Stimulated activated CD4-positive, alpha-beta T cell treated with anti-CD3 and anti-CD28 coated beads, Interleukin-4, amount 100 ng/mL, for 1 hour (primary cell): ENCODE measurements at regions not wholly inside any gene's neighbourhood (a gene's known extent, or its start where the extent isn't known, plus 50 kb on each side); places are given as distances from the start of the nearest gene placed in this dataset.

ENCODE experiments used
- DNase-seq: peaks from one replicate; pipeline ENCODE4 v3.0.0-alpha.2; 2020

DNA sequence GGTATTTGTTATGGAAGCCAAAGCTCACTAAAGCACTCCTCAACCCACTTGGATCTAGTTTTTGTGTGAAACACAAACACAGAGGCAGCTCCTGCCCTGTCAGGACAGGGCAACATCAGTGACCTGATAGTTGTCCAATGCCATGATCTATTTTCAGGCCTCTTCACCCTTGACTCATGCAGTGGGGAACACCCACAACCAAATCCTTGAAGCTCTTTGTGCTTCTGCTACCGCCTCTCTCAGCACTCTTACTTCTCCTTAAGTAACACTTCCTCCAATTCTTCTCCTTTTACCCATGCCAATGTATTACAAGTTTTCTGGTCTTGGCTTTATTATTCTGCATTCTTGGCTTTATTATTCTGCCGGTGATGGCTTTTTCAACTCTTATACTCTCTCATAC, 425.3 kb downstream of the INHBA start:
- DNase-seq, result no peak

DNA sequence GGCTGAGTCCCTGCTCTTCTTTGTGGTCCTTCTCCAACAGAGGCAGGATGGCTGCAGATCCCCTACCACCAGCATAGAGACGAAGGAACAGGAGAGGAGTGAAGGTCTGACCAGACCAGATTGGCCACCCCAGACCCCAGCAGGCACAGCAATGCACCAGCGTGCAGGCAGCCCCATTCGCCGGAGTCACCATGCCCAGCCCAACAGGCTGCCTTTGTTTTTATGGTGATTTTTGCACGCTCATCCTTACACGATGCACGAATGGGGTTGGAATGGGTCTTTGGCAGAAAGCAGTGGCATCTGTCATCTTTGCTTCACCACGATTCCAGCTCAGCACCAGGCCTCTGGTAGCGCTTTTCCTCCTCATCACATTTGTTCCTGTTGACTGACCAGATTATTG, 427.6 kb downstream of the INHBA start:
- no peak for DNase-seq

DNA sequence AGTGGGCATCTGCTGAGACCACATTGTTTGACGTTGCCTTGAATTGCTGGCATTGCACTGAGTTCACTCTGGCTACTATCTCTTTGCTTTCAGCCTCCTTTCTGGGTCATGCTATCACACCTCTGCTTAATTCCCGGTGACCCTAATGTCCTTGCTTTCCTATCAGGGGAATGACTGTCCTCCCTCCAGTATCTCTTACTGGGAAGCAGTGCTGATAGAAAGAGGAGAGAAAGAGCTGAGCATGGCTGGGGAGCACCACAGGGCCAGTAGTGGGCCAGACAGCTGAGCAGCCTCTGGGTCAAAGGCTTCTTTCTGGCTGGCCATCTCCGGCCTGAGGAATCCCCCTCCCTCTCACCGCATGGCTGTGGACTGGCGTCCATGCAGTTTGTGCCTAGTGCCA, 428.7 kb downstream of the INHBA start:
- no peak for DNase-seq

DNA sequence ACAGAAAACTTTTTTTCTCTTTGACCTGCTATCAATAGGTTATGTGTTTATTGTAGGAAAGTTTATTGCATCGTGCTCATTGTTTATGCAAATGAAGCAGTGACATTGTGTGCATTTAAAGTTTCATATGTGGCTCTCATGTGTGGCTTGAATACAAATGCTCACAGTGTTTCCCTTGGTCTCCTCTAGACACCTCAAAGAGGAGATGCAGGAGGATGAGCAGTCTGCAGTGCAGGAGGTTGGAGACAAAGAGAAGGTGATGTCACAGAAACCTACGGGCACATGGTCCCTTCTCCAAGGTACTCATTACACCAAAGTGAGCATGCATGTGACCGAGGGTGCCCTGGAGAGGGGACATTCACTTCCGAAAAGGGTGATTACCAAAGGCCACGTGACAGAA, 430.2 kb downstream of the INHBA start:
- no peak for DNase-seq

DNA sequence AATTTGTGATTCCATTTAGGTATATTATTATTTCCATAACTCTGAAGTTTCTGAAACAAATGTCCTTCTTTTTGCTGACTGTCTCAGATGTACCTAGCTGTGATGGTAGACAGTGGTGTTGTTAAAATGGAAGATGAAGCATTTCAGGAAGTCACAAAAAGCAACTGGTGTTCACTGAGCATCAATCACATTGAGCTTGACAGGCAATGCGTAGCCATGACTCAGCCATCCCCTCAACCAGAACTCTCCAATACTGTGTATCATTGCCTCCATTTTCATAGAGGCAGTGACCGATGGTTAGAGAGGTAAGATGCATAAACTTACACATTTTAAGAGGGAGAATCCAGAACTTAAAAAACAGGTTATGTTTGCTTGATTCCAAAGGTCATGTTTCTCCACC, 434.0 kb downstream of the INHBA start:
- DNase-seq, result no peak

DNA sequence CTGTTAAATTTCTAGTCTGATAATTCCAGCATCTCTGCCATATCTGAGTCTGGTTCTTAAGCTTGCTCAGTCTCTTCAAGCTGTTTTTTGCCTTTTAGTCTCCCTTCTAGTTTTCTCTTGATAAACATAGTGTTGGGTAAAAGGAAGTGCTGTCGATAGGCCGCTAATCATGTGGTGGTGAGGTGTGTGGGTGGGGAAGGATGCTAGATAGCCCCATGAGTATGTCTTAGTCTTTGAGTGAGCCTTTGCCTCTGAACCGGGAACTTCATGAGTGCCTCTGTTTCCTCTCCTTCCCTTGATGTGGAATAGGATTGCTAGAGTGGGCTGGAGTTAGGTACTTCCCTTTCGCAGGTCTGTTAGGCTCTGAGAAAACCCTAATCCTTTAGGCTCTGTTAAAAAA, 441.8 kb downstream of the INHBA start:
- no peak for DNase-seq

DNA sequence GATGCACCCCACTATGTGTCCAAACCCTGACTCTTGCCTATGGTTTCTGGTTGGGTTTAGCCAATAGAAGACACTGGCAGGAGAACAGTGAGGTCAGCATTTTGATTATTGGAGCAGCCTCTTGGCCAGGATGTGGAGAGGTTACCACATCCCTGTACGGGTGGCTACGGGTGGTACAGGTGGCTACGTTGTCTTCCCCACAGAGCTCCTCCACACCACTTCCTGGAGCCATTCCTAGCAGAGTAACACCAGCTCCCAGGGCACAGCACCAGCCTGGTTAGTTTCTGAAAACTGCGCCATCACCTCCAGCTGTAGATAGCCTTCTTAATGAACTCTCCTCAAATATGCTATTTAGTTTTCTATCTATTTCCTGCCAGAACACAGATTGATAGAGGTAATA, 445.2 kb downstream of the INHBA start:
- no peak for DNase-seq

DNA sequence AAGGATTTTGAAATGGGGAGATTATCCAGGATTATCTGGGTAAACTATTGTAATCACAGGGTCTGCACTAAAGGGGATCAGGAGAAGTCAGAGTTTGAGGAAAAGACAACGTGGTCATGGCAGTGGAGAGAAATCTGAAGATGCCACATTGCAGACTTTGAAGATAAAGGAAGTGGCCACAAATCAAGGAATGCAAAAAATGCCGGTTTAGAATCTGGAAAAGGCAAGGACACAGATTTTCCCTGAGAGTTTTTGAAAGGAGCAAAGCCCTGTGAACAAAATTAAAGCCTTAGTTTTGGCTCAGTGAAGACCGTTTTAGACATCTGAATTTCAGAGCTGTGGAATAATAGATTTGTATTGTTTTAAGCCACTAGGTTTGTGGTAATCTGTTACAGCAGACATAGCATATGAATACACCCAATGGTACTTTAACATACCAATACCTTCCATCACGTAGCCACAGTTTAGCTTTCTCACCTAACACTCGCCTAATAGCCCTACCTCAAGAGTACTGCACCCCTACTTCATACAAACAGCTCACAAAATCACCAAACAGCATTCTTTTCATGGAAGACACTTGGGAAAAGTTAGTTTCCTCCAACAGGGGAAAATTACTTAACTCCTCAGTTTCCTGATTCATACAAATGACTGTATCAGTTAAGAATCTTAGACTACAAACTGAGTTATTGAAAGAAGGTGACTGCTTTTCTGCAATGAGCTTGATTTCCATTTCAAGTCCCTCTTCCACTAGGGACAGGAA, 446.5 kb downstream of the INHBA start:
- no peak for DNase-seq

DNA sequence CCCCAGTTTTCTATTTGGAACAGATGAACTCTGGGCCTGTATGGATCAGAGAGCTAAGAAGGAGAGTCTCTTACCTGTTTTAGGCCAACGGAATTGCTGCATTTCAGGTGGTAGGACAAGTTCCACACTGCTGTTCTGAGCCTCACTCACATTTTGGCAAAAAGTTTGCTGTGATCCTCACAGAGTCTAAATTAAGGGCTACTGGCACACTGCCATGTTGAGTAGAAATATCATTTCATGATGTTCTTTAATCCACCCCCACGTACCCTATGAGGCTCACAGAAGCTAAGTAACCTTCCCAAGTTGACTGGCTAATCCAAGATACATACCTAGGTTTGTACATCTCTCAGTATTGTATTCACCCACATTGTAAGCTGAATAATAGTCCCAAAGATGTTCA, 447.2 kb downstream of the INHBA start:
- no peak for DNase-seq

DNA sequence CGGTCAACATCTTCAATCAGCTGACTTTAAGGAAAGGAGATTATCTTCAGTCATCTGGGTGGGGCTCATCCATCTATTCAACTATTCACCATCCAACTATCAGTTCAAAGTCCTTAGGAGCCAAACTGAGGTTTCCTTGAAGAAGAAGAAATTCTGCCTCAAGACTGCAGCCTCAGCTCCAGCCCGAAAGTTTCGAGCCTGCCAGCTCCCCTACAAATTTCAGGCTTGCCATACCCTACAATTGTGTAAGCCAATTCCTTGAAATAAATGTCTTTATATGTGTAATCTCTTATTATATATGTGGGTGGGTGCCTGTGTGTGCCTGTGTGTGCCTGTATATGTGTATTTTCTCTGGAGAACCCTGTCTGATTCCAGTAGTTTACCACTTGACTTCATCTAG, 447.8 kb downstream of the INHBA start:
- DNase-seq, result no peak

DNA sequence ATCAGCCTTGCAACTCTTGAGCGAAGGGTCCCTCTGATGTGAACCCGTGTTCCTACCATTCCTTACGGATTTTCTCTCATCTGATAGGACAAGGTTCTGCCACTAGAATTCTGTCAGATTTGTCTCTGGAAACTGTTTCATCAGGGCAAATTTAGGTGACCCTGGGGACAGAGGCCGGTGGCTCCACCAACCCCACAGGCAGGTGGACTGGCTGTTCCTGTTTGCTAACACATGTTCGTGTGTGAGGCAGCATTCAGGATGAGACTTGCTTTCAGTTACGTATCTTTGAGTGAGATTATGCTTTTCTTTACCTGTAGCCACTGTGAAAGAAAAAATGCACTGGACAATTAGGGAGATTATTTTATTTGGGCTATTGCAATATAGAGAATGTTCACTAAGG, 449.9 kb downstream of the INHBA start:
- DNase-seq, result no peak

DNA sequence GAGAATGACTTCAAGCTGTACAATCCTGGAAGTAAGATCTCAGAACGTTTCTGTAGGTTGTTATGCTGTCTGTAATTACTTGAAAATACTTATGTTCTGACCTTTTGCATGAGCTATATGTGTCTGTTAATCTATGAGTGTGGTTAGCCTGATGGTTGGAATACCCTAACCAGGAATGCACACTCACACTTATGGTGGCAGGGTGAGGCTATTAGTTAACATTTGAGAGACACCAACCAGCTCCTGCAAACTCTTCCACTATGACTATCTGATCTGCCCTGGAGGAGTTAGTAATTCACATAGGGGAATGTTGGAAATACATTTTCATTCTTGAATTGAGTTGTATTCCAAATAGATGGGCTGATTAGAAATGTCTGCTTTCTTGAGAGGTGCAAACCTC, 450.3 kb downstream of the INHBA start:
- no peak for DNase-seq

DNA sequence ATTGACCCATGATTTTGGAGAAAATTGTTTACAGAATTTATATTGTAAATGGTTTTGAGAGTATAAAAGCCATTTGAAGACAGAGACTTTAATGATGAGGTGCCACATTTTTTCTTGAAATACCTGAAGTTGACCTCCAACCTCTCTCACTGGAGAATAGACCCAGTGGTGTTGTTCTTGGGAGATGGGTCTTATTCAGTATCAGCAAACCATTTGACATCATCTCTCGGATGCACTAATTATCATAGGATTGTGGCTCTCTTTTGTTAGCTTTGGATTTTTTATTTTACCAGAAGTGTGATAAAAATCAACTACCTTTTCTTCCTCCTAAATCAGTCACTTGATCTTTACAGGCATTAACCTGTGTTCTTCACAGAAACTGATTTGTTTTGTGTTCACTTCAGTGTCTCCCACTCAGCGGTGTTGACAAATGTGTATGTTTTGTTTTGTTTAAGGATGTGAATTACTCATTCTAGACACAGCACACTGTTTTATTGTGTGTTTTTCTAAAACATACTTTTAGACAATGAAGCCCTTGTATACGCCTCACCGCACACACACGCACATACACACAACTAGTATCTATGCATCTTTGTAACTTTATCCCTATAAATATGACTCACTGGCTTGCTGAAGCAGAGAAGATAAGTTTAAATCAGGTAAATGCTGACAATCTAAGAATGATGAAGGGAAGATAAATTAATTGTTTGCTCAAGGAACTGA, 455.6 kb downstream of the INHBA start:
- no peak for DNase-seq

DNA sequence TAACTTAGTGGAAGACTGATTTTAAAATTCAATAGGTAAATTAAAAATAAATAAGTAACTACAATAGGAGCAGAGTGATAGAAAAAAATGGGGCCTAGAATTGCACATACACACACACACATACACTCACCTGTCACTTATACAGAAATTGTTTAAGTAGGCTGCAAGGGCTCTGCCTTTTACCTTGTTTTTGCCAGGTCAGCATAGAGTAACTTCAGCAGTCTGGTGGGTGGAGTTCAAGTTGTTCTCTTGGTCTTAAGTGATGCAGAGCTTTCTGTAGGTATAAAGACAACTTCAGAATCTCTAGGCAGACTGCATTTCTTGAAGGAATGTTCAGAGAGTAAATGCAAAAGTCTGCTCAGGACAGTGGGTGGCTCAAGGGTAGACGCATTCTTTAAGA, 457.0 kb downstream of the INHBA start:
- no peak for DNase-seq

DNA sequence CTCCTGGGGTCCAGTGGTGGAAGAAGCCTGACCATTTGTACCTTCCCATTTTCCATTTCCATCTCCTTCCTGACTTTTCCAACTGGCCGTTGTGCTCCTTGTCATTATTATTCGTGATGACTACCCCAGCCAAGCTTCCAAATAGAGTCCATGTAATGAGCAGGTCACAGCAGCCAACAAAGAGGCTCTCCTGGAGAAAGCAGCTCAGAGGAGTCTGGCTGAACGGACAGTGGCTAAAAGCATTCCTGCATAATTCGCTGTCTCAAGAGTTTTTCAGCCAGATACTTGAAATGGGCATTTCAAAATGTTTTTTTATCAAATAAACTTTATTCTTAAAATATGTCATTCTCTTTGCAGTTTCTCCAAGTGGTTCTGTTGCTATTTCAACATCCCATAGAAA, 458.6 kb downstream of the INHBA start:
- no peak for DNase-seq

DNA sequence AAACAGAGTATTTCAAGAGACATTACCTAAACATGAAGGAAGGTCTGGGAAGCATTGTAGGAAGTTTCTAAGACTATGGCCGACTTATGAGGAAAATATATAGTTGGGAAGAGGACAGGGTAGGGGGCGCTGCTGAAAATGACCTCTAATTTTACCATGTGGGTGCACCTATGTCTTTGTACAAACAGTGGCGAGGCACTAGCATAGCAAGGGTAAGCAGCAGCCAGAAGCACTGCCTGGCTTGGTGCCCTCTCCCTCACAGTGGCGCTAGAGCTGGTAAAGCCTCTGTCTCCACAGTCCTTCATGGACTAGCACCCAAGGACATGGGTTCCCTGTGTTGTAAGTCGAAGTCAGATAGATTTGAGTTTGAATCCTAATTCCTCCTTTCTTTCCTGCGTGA, 461.2 kb downstream of the INHBA start:
- DNase-seq, result no peak

DNA sequence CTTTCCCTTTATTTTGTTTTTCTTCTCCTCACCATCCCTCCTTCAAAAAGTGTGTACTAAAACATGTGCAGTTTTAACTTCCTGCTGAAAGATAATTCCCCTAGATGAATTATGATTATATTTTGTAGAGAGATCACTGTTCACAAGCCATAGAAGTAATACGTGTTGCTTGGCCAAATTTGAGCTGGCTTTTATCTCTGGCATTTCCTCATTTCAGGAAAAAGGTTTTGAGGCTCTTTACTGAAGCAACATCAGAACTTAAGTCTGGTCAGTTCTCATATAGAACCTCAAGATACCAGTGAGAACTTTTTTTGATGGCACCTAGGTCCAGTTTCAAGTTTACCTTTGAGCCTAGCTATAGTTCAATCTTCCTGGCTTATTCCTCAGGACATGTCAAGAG, 463.3 kb downstream of the INHBA start:
- DNase-seq, result no peak

DNA sequence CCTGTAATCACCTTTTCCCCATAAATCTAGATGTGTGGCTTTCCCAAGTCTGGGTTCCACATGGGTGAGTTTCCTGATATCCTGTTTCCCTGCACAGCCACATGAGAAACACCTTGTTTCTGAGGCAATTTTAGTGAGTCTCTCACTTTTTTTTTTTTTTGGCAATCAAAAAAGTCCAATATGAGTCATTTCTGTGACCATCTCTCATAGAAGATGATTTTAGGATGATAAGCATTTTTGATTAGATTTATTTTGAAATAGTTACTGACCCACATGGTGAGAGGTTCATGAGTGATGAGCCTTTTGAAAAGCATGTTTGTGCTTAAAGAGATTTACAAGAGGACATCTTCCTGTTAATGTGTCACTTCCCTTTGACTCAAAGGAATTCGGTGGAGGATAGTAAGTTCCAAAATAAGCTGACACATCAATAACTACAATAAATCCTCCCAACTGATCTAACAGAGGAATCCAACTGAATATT, 464.0 kb downstream of the INHBA start:
- no peak for DNase-seq

DNA sequence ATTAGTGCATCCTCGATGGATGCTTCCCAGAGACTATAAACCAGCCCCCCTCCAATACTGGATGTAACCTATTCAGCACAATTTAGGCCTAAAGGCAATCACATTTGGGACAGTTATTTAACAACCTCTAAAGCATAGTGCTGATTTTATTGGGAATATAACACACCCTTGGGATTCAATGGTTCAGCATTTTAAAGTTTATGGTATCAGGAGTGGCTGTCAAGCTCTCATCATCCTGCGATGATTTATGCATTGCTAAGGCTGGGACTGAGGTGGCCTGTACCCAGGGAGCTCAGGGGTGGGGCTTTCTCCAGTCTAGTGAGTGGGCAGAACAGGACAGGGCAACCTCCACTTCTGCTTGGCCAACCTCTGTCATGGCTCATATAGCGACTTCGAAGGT, 464.9 kb downstream of the INHBA start:
- no peak for DNase-seq

DNA sequence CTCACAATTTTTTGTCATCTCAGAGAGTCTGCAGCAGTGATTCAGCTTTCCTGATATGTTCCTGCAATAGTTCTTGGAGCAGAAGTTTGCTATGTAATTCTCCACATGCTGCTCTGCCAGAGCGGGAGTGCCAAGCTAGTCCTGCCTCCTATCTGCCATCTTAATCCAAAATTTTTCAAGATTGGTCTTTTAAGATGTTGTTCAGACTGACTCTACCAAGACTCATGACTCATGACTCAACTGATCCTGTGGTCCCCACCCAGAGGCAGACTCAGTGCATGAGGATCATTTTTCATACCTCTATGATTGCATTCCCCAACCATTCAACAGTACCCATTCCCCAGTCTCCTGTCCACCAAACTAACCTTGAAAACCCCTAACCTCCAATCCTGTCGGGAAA, 470.8 kb downstream of the INHBA start:
- DNase-seq, result no peak

DNA sequence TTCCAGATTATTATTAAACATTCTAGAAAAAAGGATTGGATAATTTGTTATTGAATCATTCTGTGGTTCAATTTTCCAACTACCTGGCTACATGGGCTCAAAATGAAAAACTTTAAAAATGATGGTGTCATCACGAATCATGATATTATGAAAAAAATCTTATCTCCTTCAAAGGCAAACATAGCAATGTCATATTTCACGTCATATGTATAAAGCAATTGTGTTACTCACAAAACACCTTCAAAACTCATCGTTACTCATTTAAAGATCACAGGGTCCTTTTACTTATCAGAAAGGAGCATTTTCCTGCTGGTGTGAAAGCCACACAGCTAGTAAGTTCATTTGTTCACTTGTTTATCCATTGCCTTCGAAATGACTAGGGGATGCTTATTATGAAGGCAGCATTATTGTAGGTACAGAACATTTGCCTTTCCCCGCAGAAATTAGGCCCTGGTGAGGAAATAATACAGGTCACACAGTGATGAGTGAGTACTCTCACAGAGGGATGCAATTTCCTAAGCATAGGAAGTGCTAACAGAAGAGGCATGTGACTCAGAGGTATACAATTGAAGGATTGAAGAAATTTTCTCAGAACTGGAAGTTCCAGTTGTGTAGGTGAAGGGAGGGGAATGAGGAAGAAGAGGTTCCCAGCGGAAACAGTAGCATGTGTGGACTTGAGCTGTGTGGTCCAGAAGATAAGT, 478.7 kb downstream of the INHBA start:
- DNase-seq, result no peak

DNA sequence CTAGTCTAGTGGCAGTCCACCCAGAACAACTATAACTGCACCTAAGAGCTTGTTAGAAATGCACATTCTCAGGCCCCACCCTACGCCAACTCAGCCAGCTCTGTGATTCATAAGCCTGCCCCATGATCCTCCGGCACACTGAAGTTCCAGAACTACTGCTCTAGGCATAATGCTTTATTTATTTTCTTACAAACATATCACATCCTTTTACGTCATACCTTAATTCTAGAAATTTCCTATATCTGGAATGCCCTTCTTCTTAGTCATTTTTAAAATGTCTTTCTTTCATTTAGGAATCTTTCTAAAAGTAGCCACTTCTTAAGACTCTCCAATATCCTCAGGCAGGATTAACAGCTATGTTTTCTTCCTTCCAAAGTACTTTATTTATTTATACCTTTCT, 480.1 kb downstream of the INHBA start:
- DNase-seq, result no peak

DNA sequence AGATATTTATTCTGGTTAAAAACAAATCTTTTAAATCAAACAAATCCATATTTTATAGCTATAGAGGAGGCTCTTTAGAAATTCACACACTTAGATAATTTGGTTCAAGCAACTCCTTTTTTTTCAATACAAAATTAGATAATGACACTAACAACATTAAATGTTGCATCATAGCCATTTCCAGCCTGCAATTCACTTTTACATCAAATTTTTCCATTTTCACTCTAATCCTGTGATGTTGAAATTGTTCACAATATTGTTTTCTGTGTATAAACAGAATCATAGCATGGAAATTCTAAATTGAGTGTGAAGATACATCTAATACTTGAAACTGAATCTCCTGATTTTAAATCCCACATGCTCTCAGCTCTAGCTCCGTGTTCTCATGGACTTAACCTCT, 482.6 kb downstream of the INHBA start:
- DNase-seq, result no peak

DNA sequence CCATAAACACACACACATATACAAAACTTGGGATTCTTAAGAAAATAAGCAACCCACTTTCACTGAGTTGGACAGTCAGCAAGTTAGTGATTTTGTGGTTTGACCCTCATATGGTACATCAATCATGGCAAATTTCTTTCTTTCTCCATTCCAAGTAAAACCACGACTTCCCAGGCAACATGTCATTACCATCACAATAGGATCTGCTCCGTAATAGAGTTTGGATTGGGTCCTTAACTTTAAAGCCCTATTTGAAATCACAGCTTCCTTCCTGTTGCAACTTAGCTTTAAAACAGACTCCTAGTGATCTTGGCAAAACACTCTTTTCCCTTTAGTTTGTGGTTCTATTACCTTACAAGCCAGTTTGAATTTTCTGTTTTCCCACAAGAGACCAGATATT, 483.6 kb downstream of the INHBA start:
- no peak for DNase-seq
